ENCODE measurements at regions not wholly inside any gene's neighbourhood (a gene's known extent, or its start where the extent isn't known, plus 50 kb on each side); places are given as distances from the start of the nearest gene placed in this dataset.
A peak's percentile ranks its signal among the peaks of the same experiment; 100 is the strongest.

DNA sequence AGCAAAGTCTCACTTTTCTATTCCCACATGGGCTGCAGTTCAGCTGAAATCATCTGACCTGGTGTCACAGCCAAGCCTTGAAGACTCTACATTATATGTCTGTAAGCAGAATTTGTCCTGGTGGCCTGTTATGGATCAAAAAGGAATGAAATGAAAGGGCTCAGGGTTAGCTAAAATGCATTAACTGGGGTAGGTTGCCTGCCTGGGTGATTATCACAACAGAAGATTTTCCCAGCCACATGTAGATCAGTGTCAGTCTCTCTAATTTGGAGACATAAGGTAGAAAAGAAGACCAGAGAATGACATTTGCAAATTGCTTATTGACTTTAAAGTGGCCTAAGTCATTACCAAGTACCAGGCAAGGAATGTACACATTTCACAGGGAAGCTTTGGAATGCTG lies 289.0 kb downstream of the CAAP1 start (continued):
- TF ChIP-seq FOSL2 (IDR thresholded peaks at IDR 0.05; ENCODE audit: borderline replicate concordance, low read depth): no peak
- TF ChIP-seq CHD2 (IDR thresholded peaks at IDR 0.05; ENCODE audit: low read length, partially characterized antibody): no peak
- no peak for TF ChIP-seq SMC3 (IDR thresholded peaks at IDR 0.05; ENCODE audit: low read depth, low read length)
- TF ChIP-seq, protein P1, sequence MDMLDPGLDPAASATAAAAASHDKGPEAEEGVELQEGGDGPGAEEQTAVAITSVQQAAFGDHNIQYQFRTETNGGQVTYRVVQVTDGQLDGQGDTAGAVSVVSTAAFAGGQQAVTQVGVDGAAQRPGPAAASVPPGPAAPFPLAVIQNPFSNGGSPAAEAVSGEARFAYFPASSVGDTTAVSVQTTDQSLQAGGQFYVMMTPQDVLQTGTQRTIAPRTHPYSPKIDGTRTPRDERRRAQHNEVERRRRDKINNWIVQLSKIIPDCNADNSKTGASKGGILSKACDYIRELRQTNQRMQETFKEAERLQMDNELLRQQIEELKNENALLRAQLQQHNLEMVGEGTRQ (IDR thresholded peaks at IDR 0.05; ENCODE audit: borderline replicate concordance, low read depth, low read length): no peak
- TF ChIP-seq, protein P2, sequence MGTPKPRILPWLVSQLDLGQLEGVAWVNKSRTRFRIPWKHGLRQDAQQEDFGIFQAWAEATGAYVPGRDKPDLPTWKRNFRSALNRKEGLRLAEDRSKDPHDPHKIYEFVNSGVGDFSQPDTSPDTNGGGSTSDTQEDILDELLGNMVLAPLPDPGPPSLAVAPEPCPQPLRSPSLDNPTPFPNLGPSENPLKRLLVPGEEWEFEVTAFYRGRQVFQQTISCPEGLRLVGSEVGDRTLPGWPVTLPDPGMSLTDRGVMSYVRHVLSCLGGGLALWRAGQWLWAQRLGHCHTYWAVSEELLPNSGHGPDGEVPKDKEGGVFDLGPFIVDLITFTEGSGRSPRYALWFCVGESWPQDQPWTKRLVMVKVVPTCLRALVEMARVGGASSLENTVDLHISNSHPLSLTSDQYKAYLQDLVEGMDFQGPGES (IDR thresholded peaks at IDR 0.05; ENCODE audit: low read depth, low read length): no peak
- TF ChIP-seq, protein P3, sequence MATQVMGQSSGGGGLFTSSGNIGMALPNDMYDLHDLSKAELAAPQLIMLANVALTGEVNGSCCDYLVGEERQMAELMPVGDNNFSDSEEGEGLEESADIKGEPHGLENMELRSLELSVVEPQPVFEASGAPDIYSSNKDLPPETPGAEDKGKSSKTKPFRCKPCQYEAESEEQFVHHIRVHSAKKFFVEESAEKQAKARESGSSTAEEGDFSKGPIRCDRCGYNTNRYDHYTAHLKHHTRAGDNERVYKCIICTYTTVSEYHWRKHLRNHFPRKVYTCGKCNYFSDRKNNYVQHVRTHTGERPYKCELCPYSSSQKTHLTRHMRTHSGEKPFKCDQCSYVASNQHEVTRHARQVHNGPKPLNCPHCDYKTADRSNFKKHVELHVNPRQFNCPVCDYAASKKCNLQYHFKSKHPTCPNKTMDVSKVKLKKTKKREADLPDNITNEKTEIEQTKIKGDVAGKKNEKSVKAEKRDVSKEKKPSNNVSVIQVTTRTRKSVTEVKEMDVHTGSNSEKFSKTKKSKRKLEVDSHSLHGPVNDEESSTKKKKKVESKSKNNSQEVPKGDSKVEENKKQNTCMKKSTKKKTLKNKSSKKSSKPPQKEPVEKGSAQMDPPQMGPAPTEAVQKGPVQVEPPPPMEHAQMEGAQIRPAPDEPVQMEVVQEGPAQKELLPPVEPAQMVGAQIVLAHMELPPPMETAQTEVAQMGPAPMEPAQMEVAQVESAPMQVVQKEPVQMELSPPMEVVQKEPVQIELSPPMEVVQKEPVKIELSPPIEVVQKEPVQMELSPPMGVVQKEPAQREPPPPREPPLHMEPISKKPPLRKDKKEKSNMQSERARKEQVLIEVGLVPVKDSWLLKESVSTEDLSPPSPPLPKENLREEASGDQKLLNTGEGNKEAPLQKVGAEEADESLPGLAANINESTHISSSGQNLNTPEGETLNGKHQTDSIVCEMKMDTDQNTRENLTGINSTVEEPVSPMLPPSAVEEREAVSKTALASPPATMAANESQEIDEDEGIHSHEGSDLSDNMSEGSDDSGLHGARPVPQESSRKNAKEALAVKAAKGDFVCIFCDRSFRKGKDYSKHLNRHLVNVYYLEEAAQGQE (IDR thresholded peaks at IDR 0.05; ENCODE audit: low read depth, low read length): no peak
- no peak for TF ChIP-seq TAF1 (IDR thresholded peaks at IDR 0.05; ENCODE audit: borderline replicate concordance, low read depth, low read length)

DNA sequence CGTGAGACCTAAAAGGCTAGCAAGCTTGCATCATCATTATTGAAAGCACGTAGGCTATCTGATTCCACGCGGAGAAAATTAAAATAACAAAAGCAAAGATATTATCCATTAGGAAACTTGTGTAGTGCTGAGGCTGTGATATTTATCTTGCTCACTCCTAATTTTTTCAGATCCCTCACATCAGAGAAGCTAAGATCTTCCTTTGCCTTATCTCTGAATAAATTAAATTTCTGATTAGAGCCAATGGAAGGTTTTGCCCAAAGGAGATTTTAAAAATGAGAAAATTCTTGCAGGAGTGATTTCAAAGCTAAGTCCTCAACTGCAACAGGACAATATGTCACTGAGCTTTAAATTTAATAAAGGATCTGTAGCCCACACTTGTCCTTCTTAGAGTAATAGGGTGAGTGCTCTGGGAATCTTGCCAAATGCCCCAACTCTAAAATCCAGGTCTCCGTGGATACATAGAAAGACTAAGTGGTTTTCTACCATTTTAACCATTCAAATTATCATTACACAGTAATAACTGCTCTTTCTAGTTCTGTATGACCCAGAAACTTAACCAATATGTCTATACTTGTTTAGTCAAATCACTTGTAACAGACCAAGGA lies 295.0 kb downstream of the CAAP1 start:
- Histone ChIP-seq H3K27me3 (ENCODE audit: insufficient read depth) (no peaks in the 10 kb centered on the region), H2AFZ (ENCODE audit: low read depth) (no peak overlapping the region), H3K9ac (no peak overlapping the region), H3K27ac (ENCODE audit: low read depth in 2 of 2, low read length in 1 of 2) (no peak overlapping the region; a peak in 1 of 4 replicates), H3K4me3 (ENCODE audit: low read depth in 2 of 2, low read length in 1 of 2) (no peak overlapping the region), H3K9me3 (no peaks in the 10 kb centered on the region), H3F3A (replicated peaks; ENCODE audit: insufficient read depth) (no peaks in the 10 kb centered on the region), H4K20me1 (ENCODE audit: insufficient read depth) (no peaks in the 10 kb centered on the region), H3K79me2 (ENCODE audit: insufficient read depth) (no peaks in the 10 kb centered on the region), H3K9me2 (no peaks in the 10 kb centered on the region), H3K36me3 (replicated peaks in 1 of 2; ENCODE audit: control insufficient read depth in 1 of 2, insufficient read depth in 2 of 2, low read length in 1 of 2) (no peaks in the 10 kb centered on the region), H3K4me1 (ENCODE audit: control insufficient read depth in 1 of 2, insufficient read depth in 2 of 2, low read depth in 1 of 2, low read length in 1 of 2) (no peaks in the 10 kb centered on the region; a peak in 1 of 4 replicates), H3K4me2 (no peak overlapping the region)
- no peak for TF ChIP-seq FOXJ3 (CRISPR knock-in tag; IDR thresholded peaks at IDR 0.05)
- peak; percentile 56; the same call in 1 of the 2 replicates for TF ChIP-seq GATA2 (CRISPR knock-in tag; IDR thresholded peaks at IDR 0.05)
- TF ChIP-seq FOSL2 (IDR thresholded peaks at IDR 0.05; ENCODE audit: borderline replicate concordance, low read depth): no peak
- TF ChIP-seq RCOR1 (IDR thresholded peaks at IDR 0.05; ENCODE audit: low read length): peak; percentile 51
- TF ChIP-seq RAD21 (IDR thresholded peaks at IDR 0.05; ENCODE audit: low read length): no peak
- CTCF ChIA-PET: interaction anchor here (2.2 kb wide), 1 partner anchor 59 kb away, joined by 7 read pairs; no protein-coding TSS in a partner anchor
- DNase-seq: peak; percentile 43
- WGBS (ENCODE audit: low lambda C conversion rate): 19% methylated on average over 5 of the region's 5 CpGs
- POLR2A ChIA-PET: interaction anchor here (0.6 kb wide), 1 partner anchor 199 kb away, joined by 4 read pairs; no protein-coding TSS in a partner anchor

All from SK-N-SH (cell line).